ENCODE measurements at regions not wholly inside any gene's neighbourhood (a gene's known extent, or its start where the extent isn't known, plus 50 kb on each side); places are given as distances from the start of the nearest gene placed in this dataset.
"Not testable (repeated sequence)": the region's sequence is repeated elsewhere in the genome, so short reads cannot be mapped to it uniquely, and the experiment has no call there.

DNA sequence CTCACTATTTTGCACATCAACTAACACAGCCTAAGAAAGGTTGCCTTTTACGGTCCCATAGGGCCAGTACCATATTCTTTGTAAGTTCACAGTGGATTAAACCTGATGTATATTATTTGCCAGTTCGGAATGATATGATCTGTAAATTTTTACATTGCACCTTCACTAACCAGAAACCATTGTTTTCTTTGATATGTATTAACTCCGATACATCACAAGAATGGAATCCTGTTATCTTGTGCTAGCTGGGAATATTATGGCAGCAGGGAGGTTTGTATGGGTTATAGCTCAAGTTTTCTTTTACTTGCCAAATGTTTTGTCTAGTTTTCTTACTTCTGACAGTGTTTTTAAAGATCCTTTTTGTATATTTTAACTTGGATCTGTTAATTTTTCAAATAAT, 51.4 kb upstream of the S1PR1 start:
- no peak for DNase-seq (ENCODE audit: low read depth)

DNA sequence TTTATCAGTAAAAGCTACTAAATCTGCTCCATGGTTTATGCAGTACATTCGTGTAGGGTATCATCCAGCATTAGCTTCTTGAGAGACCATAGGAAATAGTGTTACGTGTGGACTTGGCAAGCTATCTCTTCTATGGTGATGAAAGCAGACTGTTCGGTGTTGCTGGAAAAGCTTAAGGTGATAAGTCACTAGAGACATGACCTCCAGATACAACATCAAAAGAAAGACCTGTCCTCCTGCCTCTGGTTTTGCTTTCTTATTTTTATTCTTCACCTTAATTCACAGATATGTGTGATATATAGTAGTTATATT, 53.5 kb upstream of the S1PR1 start:
- no peak for DNase-seq (ENCODE audit: low read depth)

DNA sequence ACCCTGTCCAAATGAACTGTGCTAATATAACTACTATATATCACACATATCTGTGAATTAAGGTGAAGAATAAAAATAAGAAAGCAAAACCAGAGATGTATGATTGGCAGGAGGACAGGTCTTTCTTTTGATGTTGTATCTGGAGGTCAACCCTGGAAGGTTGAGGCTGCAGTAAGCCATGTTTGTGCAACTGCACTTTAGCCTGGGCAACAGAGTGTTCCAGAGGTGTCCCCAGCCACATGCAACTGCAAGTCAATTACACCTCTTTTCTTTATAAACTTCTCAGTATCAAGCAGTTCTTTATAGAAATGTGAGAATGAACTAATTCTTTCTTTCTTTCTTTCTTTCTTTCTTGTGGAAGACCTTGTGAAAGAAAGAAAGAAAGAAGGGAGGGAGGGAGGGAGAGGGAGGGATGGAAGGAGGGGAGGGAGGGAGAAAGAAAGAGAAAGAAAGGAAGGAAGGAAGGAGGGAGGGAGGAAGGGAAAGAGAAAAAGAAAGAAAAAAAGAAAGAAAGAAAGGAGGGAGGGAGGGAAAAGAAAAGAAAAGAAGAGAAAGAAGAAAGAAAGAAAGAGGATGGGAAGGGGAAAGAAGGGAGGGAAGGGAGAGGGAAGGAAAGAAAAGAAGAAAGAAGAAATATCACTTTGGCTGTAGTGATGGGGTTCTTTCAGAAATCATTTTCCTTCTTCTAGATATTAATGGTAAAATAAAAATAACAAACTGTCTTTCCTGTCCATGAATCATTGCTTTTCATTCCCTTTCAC, 54.0 kb upstream of the S1PR1 start:
- no peak for DNase-seq (ENCODE audit: low read depth)

DNA sequence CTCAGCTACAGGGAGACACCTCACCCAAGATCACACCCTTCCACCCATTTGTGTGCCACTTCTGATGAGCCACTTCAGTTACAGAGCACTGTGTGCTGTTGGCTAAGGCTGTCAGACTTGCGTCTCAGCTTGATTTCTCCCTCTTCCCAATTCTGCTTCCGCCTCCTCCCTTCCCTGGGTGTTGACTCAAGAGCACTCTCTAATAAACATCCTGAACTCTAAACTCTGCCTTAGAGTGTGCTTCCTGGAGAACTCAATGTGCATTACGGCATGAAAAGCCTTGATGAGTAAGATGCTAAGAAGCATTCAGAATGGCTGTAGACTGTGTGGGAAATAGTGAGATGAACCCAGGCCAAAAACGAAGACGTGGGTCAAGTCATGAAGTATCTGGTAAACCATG, 54.9 kb upstream of the S1PR1 start:
- no peak for DNase-seq (ENCODE audit: low read depth)

DNA sequence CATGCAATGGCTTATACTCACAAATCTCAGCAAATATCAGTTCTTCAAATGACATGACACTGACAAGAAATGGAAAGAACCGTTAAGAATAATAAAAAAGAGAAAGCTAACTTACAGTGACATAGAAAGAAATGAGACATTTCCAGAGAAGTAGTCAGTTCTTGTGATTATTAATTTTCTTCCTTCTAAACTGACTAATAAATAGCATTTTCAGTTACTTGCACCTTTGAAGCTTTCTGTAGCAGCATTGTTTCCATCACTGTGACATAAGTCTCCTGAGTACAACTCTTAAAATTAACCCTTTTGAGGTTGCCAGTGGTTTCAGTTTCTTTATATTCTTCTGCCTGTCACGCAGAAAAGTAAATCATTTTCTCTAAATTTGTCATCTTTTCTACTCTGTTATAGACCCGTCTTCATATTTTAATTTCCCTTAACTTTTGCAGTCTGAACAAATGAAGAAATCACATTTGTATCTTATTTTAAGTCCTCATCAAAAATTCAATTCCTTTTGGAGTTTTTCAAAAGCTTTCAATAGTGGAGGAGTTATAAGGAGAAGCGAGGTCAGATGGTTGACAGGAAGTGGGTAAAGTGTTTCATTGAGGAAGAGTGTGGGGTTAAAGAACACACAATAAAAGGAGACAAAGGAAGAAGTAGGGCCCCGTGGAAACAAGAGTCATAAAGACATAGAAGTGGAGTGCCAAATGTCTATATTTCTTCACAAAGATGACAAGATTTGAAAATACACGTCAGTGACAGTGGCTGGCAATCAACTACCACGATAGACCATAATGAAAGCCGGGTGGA, 57.9 kb upstream of the S1PR1 start:
- no peak for DNase-seq (ENCODE audit: low read depth)

DNA sequence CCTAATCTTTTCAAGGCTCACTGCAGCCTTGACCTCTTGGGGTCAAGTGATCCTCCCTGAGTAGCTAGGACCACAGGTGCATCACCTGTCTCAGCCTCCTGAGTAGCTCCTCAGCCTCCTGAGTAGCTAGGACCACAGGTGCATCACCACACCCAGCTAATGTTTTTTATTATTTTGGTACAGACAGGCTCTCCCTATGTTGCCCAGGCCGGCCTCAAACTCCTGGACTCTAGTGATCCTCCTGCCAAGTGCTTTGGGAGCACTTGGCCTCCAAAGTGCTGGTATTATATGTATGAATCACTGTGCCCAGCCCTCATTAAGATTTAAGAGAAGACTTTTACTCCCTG, 58.5 kb upstream of the S1PR1 start:
- no peak for DNase-seq (ENCODE audit: low read depth)

DNA sequence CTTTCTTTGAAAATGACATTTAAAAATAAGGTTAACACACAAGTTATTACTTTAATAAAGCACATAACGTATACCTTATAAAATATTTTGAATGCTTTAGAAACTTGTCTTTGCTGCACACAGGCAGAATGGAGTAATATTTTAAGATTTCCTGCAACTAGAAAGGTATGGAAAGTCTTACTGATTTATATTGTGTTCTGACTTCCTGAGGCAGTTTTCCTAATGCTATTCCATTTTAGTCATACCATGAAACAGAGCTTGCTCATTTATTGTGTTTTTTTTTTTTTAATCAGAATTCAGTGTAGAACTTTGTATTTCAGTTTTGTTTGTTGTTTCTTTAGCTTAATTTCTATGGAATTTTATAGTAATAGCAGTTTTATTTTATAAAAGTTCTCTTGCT, 60.9 kb upstream of the S1PR1 start:
- no peak for DNase-seq (ENCODE audit: low read depth)

DNA sequence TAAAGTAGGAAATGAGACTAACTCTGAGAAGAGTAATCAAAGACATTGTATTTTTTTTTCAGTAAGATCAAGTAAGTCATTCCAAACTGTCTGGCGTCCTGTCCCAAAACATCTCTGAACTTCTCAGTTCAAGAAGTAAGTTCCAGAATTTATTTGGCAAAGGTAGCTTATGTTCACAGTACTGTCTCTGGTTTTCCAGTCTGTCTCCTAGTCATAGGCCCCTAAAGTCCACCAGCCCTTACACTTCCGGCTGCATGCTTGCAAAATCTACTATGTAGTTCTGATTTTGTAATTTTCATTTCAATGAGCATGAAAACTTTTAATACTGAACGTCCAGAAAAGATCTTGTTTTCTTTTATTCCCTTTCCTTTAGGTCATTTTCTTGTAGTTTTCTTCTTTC, 61.4 kb upstream of the S1PR1 start:
- no peak for DNase-seq (ENCODE audit: low read depth)

DNA sequence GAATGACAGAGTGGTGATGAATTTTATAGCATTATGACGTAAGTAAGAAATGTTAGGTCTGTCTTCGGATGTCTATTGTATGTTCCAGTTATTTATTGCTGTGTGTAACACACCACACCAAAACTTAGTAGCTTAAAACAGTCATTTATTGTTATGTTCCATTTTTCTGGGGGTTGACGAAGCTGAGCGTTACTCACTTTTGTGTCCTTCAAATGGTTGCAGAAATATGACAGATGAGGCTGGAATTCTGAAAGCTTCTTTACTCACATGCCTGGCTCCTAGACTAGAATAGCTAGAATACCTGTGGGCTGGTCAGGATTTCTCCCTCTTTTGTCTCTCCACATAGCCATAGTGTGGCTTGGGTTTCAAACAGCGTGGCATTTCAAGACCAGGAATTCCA, 62.1 kb upstream of the S1PR1 start:
- no peak for DNase-seq (ENCODE audit: low read depth)

DNA sequence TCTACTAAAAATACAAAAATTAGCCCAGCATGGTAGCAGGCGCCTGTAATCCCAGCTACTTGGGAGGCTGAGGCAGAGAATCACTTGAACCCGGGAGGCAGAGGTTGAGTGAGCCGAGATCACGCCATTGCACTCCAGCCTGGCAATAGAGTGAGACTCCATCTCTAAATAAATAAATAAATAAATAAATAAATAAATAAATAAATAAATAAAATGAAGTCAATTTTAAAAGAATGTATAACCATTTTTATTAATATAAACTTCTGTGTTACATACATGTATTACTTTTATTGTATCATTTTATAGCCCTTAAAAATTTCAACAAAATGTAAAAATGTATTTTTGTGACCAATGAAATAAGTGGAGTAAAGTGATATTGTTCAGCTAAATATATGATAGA, 62.5 kb upstream of the S1PR1 start:
- not testable (repeated sequence) for DNase-seq (ENCODE audit: low read depth)

DNA sequence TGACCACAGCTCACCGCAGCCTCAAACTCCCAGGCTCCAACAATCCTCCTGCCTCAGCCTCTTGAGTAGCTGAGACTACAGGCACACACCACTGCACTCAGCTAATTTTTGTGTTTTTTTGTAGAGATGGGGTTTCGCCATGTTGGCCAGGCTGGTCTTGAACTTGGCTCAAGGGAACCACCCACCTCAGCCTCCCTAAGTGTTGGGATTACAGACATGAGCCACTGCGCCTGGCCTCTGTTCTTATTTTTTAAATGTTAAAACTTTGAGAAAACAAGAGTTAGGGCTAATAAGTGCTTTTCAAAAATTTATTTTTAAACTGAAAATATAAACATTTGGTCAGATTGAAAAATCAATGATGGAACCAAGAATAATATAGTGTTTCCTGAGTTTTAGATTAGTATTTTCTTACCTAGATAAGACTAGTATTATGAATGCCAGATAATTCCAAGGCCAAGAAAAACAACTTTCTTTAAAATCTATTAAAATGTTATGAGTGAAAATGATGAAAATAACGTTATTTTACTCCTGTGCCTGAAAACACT, 66.2 kb upstream of the S1PR1 start:
- DNase-seq (ENCODE audit: low read depth), result no peak

DNA sequence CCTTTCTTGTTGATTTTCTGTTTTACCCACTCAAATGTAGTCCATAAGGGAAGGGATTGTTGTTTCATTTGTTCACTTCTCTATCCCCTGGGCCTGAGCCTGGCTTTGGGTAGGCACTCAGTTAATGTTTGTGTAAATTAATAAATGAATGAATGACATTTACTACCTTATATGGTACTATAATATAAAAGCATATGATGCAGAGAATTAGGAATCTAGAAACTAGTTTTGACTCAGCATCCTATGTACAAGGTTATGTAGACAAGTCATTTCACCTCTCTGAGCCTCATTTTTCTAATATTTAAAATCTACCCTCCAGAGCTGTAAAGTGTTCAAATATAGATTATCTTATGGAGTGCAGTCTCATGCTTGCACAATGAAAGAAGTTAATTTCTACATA, 68.9 kb upstream of the S1PR1 start:
- DNase-seq (ENCODE audit: low read depth), result no peak

DNA sequence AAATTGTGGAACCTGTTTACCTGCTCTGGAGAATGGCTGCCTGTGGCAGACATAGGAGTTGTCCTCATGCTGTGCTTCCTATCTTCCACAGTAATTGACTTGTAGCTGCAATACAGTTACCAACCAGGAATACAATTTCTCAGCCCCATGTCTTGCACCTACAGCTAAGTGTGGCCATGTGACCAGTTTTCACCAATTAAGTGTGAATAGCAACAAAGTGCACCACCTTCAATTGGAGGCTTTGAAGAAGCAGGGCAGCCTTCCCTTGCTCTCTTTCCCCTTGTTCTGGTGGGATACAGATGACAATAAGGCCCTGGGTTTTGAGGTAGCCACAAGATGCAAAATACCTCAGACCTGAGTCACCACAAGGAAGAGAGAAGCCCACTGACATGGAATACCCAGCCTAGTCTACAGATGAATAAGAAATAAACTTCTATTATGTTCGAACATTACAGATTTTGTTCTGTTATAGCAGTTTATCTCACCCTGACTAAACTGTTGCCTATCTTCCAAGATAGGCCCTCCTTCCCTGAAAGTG, 70.2 kb upstream of the S1PR1 start:
- DNase-seq (ENCODE audit: low read depth), result no peak

DNA sequence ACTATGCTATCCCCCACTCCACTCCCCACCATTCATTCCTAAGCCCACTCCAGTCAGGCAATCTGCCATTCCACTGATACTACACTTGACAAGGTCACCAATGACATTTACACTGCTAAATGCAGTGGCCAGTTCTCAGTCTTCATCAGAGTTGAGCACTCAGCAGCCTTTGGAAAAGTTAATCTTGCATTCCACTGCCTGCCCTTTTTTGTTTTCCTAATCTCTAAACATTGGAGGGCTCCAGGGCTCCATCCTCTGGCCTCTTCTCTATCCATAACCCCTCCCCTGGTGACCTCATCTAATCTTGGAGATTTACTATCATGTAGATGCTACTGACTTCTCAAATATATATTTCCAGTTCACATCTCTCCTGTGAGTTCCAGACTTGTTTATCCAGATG, 70.9 kb upstream of the S1PR1 start:
- no peak for DNase-seq (ENCODE audit: low read depth)

DNA sequence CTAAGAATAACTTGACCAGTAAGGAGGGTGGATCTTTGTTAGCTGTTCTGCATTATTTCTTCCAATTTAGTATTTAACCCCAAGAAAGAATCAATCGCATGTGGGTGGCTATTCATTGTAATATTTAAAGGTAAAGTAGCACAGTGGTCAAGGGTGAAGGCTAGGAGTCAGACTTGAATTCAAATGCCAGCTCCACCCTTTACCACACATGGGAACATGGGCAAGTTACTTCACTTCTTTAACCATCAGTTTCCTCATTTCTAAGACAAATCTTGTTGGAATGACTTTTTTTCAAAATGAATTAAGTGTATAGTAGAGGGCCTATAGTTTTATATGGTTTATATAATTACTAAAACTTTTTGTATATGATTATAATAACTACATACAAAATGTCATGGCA, 71.3 kb upstream of the S1PR1 start:
- DNase-seq (ENCODE audit: low read depth), result no peak

DNA sequence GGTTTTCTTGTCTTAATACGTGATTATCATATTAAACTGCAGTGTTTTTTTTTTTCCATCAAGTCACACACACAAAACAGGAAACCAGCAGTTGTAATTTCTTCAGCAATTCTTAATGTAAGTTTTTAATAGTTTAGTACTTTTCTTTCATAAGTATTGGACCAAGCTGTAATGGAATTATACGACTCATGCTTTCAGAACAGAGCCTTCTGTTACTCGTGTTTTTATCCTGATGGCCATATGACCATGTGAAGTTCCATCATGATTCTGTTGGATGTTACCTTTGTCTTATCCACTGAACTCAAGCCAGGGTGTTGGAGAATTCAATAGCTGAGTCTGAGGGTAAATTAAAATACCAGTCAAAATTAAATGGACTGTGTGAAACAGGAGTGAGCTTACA, 72.0 kb upstream of the S1PR1 start:
- DNase-seq (ENCODE audit: low read depth), result no peak

DNA sequence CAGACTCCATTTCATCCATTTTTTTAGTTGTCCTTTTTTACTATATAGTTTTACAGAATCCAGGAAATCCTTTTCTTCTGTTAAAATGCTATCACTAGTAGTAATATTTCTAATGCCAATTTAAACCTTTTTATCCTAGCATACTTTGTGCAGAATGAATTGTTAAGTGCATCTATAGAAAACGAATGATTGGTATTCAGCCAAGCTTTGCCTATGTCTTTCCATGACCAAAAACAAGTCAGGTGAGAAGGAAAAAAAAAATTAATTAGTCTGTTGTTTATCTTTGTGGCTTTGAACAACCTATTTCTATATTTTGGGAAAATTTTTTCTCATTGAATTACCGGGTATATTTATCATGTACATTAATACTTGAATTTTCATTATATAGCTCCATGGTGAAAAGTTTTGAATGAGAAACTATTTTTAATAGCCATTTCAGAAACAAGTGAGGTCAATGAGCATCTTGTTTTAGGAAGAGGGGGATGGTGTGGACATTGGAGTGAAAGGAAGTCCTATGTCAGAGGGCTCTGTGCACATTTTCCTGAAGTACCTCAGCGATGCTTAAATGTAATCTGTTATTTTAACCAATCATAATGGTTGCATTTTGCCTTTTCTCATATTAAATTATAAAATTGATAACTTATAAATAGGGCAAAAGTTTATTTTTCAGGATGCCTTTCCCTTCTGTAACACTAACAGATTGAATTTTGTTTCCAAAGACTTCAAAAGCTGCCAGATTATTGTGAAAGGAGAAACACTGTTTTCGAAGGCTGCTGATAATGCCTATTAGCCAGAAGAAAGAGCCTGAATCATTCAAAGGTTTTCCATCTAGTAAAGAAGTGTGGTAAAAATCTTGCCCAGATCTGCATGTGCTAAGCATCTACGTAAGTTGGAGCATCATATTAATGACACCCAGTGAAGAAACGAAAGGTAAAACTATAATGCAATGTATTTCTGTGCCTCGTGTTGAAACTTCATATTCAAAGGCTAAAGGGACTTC, 73.8 kb upstream of the S1PR1 start:
- no peak for DNase-seq (ENCODE audit: low read depth)

DNA sequence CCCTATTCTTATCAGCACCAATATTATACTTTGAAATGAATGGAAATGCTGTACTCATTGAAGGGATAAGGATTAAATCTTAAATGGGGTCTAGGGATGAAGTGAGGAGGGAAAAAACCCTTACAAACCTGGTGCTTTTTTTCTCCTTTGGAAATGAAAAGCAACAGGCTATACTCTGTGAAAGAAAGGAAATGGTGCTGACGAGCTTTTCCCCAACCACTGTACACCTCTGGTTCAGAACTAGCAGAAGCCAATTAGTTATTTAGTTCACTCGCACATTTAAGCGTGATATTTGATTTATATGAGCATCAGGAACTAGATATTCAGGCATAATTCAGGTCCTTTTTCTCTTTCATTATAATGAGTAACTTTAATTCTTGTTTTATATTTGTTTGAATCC, 74.5 kb upstream of the S1PR1 start:
- no peak for DNase-seq (ENCODE audit: low read depth)

DNA sequence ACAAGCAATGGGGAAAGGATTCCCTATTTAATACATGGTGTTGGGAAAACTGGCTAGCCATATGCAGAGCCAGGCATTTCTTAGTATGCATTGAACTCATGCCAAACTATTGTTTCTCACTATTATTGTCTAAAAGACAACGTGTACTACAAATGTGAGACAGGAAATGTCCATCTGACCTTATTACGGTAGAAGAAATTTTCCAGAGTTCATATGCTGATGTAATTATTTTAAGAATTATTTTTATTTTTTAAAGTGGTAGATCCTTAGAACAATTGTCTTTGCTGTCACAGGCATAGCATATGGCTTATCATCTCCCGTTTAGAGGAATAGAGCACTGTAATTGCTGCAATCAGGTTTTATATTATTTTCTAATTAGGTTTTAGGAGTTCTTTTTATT, 75.2 kb upstream of the S1PR1 start:
- no peak for DNase-seq (ENCODE audit: low read depth)

DNA sequence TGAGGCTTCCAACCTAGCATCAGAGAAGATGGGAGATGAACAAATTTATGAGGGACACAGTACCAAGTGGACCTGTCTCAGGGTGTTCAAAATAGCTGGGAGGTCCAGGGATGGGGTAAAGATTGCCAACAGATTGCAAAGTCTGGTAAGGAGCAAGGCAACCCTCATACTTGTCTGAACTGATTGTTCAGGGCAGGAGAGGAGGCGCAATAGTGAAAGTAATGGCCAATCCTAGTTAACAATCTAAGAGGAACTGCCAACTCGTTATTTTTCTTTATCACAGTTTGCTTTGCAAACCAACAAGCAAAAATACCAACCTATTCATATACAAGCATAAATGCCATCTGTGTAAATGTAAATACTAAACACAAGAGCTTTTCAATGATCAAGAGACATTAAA, 78.4 kb upstream of the S1PR1 start:
- no peak for DNase-seq (ENCODE audit: low read depth)

DNA sequence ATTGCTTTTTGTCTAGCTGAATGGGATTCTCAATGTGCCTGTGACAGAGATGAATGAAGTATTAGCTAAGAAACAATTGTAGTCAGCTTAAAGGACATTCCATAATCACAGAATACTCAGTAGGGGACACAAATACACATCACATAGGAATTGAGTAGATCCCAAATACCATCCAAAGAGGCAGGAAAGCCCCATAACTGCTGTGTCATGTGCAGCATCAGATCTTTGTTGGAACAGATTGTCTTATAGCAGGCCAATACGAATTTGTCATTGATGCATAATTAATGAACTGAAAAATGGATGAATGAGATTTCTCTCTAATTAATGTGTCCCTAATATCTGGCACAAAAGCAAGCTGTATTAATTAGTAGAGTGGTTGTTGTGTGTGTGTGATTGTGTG, 82.3 kb upstream of the S1PR1 start:
- DNase-seq (ENCODE audit: low read depth), result no peak

DNA sequence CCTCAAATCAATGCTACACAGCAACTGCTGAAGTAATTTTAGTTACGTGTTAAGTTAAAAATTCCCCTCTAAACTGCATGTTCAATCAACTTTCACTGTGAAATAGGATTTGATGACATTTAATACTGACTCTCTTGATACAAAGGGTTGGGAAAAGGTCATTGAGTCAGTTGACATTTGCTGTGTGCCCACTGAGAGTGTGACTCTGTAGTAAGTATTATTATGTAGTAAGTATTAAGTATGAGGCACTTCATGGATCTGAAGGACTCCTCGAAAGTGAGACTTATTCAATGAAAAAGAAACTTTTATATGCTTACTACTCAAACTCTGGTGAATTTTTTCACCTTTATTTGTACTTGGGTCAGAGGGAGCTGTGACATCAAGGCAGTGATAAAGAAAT, 83.1 kb upstream of the S1PR1 start:
- DNase-seq (ENCODE audit: low read depth), result no peak
